Cardiac fibroblast (primary cell): ENCODE measurements at regions not wholly inside any gene's neighbourhood (a gene's known extent, or its start where the extent isn't known, plus 50 kb on each side); places are given as distances from the start of the nearest gene placed in this dataset.

ENCODE experiments used
- DNase-seq, 2 donors: peaks; one replicate each; pipeline versions ENCODE4 v3.0.0 to v3.0.0-alpha.2; 2010; ENCODE audit warnings: low read depth in 2 of 2
- H3K4me3 ChIP-seq, 2 donors: replicated peaks in 1 of 2; 1 replicate in 1 of 2; 2 replicates in 1 of 2; pipeline ENCODE4 v1.5.1; 2011; ENCODE audit warnings: low read depth in 2 of 2, low read length in 2 of 2, mild to moderate bottlenecking in 2 of 2, moderate library complexity in 1 of 2
- TF ChIP-seq, protein P1 (sequence below): IDR thresholded peaks from one replicate; pipeline ENCODE4 v1.5.1; 2011; ENCODE audit warnings: low read depth, mild to moderate bottlenecking, low read length, inconsistent platforms

- no peak overlapping the region for H3K4me3 ChIP-seq
- TF ChIP-seq, protein P1, sequence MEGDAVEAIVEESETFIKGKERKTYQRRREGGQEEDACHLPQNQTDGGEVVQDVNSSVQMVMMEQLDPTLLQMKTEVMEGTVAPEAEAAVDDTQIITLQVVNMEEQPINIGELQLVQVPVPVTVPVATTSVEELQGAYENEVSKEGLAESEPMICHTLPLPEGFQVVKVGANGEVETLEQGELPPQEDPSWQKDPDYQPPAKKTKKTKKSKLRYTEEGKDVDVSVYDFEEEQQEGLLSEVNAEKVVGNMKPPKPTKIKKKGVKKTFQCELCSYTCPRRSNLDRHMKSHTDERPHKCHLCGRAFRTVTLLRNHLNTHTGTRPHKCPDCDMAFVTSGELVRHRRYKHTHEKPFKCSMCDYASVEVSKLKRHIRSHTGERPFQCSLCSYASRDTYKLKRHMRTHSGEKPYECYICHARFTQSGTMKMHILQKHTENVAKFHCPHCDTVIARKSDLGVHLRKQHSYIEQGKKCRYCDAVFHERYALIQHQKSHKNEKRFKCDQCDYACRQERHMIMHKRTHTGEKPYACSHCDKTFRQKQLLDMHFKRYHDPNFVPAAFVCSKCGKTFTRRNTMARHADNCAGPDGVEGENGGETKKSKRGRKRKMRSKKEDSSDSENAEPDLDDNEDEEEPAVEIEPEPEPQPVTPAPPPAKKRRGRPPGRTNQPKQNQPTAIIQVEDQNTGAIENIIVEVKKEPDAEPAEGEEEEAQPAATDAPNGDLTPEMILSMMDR = no peak
- no peak for DNase-seq
Observed at GRCh38 chr5:27276119-27276518, 237.7 kb upstream of the CDH9 start.

DNA sequence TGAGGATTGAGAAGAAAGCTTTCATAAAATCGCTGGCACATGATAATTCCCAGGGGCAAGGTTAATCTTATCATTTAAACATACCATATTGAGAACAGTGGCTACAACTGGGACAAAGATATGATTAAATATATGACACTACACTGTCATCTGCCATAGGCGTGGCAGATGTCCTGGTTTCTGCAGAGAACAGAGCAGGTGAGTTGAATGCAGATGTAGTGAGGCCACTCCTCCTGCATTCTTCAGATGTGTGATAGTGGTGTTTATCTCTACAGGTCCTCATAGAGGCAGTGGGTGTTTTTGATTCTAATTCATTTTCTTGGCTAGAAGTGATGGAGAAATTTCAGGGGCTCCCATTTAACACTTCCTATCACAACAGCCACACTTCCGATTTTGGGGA is 237.0 kb upstream of the CDH9 start:
- H3K4me3 ChIP-seq = no peak overlapping the region
- no peak for DNase-seq
- TF ChIP-seq, protein P1 = no peak

GRCh38 chr5:27269766-27270165 is 231.4 kb upstream of the CDH9 start:
- TF ChIP-seq, protein P1 = no peak
- H3K4me3 ChIP-seq = no peak overlapping the region
- DNase-seq = no peak

- no peak overlapping the region for H3K4me3 ChIP-seq
- no peak for DNase-seq
- TF ChIP-seq, protein P1 = no peak
Observed at GRCh38 chr5:27267209-27267824, 228.9 kb upstream of the CDH9 start.

- no peak overlapping the region for H3K4me3 ChIP-seq
- DNase-seq = peak in 1 of 2 donors; percentile 47
- TF ChIP-seq, protein P1 = no peak
Observed at GRCh38 chr5:27266184-27266583, 227.8 kb upstream of the CDH9 start.

DNA sequence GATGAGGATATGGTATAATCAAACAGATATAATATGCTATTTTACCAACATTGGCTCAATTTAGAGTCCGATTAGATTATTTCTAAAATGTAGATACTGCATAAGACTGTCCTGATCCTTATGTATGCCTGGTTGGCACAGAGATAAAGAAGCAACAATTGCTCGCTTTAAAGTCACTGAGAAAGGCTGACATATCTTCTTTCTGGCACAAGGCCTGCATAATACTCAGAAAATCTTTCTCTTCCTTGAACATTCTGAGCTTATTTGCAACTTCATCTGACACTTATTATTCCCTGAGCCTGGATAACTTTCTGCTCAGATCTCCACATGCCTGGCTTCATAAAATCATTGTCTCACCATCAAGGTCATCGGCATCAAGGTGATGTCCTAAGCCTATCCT is 219.3 kb upstream of the CDH9 start:
- no peak for DNase-seq
- TF ChIP-seq, protein P1 = no peak
- H3K4me3 ChIP-seq = no peak overlapping the region

DNA sequence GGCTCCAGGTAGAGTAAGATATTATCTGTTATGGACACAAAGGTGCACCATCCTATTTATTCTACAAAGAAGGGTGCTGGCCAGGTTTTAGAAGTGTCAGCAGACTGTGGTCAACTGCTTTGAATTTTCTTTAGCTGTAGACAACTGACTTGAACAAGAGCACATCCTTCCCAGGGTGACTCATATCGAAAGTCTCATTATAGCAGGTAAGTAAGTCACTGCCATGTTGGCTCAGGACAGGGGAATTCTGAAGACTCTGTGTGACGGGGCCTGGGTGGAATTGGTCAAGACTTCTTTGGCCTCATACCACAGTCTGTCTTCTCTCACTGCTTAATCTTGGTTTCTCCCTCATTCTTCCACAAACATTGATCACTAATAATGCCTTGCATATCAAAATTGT is 214.5 kb upstream of the CDH9 start:
- TF ChIP-seq, protein P1 = no peak
- H3K4me3 ChIP-seq = no peak overlapping the region
- peak in 1 of 2 donors; percentile 1 for DNase-seq
